ENCODE measurements at regions not wholly inside any gene's neighbourhood (a gene's known extent, or its start where the extent isn't known, plus 50 kb on each side); places are given as distances from the start of the nearest gene placed in this dataset.

DNA sequence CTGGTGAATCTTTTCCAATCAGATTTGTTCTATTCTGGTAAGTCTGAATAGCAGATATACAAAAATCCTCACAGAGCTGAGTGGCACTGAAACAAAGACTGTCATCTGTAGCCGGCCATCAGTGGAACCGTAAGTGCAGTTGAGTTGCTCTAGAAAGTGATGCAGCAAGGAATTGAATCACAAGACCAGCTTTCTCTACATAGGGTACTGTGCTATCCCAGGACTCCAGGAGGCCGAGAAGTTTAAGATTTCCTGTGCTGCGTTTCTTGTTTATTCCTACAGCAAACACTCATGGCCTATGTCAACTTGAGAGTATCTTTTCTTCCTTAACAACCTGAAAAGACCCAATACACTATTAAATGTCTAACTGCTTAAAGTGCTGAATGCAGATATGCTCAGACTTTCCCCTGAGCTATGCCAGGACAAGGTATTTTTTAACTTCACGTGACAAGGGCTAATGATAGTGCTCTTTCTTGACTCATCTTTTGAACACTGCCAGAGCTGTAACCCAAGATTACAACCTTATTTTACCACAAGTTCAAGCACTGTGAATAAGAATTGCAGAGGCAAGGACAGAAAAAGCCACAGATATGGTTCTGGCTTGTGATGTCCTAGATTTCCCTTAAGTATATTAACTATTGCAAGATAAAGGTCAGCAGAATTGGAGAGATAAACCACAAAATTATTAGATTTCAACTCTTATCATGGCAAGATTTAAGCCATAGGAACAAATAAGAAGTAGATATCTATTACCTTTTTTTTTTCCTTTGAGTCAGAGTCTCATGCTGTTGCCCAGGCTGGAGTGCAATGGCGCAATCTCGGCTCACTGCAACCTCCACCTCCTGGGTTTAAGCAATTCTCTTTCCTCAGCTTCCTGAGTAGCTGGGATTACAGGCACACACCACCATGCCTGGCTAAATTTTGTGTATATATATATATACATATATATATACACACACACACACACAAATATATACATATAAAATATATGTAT is 71.6 kb downstream of the GJA1 start:
- ChIA-PET POLR2A (interaction anchor here (0.6 kb wide), 1 partner anchor 9 kb away, joined by 14 read pairs; no protein-coding TSS in a partner anchor), CTCF (no interaction called here)
- Histone ChIP-seq H3K27ac (ENCODE audit: low read length) (no peak overlapping the region), H3K4me1 (ENCODE audit: control insufficient read depth, insufficient read depth, low read length) (no peaks in the 10 kb centered on the region), H3K36me3 (ENCODE audit: control insufficient read depth, insufficient read depth, low read length) (no peaks in the 10 kb centered on the region), H3K9me3 (ENCODE audit: control insufficient read depth, insufficient read depth, low read depth, low read length) (no peaks in the 10 kb centered on the region), H3K4me3 (ENCODE audit: low read depth in 2 of 2, low read length in 2 of 2) (no peak overlapping the region), H3K27me3 (ENCODE audit: control insufficient read depth, insufficient read depth, low read length) (no peaks in the 10 kb centered on the region)
- intact Hi-C loops (cut with micrococcal nuclease; ENCODE audit: unreplicated experiment): no loop called here
- ATAC-seq (no peak), DNase-seq (ENCODE audit: low read depth, low spot score) (no peak)
- TF ChIP-seq TCF7L2 (IDR thresholded peaks at IDR 0.05; ENCODE audit: low read depth, low read length) (no peak), SIN3A (IDR thresholded peaks at IDR 0.05; ENCODE audit: borderline replicate concordance, insufficient read depth, low read depth, low read length) (no peak), POLR2AphosphoS5 (IDR thresholded peaks at IDR 0.05; ENCODE audit: low read depth, low read length) (no peak)
- TF ChIP-seq, protein P1, sequence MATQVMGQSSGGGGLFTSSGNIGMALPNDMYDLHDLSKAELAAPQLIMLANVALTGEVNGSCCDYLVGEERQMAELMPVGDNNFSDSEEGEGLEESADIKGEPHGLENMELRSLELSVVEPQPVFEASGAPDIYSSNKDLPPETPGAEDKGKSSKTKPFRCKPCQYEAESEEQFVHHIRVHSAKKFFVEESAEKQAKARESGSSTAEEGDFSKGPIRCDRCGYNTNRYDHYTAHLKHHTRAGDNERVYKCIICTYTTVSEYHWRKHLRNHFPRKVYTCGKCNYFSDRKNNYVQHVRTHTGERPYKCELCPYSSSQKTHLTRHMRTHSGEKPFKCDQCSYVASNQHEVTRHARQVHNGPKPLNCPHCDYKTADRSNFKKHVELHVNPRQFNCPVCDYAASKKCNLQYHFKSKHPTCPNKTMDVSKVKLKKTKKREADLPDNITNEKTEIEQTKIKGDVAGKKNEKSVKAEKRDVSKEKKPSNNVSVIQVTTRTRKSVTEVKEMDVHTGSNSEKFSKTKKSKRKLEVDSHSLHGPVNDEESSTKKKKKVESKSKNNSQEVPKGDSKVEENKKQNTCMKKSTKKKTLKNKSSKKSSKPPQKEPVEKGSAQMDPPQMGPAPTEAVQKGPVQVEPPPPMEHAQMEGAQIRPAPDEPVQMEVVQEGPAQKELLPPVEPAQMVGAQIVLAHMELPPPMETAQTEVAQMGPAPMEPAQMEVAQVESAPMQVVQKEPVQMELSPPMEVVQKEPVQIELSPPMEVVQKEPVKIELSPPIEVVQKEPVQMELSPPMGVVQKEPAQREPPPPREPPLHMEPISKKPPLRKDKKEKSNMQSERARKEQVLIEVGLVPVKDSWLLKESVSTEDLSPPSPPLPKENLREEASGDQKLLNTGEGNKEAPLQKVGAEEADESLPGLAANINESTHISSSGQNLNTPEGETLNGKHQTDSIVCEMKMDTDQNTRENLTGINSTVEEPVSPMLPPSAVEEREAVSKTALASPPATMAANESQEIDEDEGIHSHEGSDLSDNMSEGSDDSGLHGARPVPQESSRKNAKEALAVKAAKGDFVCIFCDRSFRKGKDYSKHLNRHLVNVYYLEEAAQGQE (IDR thresholded peaks at IDR 0.05; ENCODE audit: insufficient read depth in 1 of 2, low read depth in 2 of 2, low read length in 1 of 2): no peak
- TF ChIP-seq, protein P2, sequence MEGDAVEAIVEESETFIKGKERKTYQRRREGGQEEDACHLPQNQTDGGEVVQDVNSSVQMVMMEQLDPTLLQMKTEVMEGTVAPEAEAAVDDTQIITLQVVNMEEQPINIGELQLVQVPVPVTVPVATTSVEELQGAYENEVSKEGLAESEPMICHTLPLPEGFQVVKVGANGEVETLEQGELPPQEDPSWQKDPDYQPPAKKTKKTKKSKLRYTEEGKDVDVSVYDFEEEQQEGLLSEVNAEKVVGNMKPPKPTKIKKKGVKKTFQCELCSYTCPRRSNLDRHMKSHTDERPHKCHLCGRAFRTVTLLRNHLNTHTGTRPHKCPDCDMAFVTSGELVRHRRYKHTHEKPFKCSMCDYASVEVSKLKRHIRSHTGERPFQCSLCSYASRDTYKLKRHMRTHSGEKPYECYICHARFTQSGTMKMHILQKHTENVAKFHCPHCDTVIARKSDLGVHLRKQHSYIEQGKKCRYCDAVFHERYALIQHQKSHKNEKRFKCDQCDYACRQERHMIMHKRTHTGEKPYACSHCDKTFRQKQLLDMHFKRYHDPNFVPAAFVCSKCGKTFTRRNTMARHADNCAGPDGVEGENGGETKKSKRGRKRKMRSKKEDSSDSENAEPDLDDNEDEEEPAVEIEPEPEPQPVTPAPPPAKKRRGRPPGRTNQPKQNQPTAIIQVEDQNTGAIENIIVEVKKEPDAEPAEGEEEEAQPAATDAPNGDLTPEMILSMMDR (IDR thresholded peaks at IDR 0.05): no peak
- in situ Hi-C loops (cut with HindIII; ENCODE audit: low pct_unique_long_range_greater_than_20kb, low sequenced_read_pairs): no loop called here
- no TSS peak for BruUV-seq (replicated peaks)

DNA sequence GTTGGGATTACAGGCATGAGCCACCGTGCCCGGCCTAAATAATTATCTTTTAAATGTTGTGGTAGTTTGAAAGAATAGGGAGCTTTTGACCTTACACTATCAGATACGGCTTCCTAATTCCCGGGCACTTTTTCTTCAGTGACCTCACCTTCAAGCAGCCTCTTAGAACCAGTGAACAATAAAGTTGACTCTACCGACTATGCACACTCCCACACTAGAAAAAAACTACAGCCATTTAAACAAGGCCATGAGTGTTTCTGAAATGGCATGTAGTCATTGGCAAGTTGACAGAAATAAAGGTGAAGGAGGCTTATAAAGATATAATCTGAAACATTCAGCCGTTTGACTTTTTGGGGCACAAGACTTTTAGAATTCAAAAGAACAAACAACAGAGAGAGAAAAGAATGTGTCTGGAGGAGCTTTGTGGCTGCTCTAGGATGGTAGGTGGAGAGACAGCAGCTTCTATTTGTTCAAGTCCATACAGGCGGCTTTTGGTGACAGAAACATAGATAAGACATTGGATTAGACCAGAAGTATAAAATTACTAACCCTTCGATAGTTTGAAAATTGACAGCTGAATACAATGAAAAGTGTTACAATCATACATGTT is 75.2 kb downstream of the GJA1 start:
- no peaks in the 10 kb centered on the region for H3K9me3 ChIP-seq (ENCODE audit: control insufficient read depth, insufficient read depth, low read depth, low read length)
- no peaks in the 10 kb centered on the region for H3K4me1 ChIP-seq (ENCODE audit: control insufficient read depth, insufficient read depth, low read length)
- ATAC-seq (no peak; the same call in 1 of the 2 replicates), DNase-seq (ENCODE audit: low read depth, low spot score) (peak; percentile 45)
- in situ Hi-C loops (cut with HindIII; ENCODE audit: low pct_unique_long_range_greater_than_20kb, low sequenced_read_pairs) (no loop called here), intact Hi-C loops (cut with micrococcal nuclease; ENCODE audit: unreplicated experiment) (no loop called here)
- no TSS peak for BruUV-seq (replicated peaks)
- H3K27me3 ChIP-seq (ENCODE audit: control insufficient read depth, insufficient read depth, low read length): no peaks in the 10 kb centered on the region
- ChIA-PET POLR2A (no interaction called here), CTCF (no interaction called here)
- no peaks in the 10 kb centered on the region for H3K36me3 ChIP-seq (ENCODE audit: control insufficient read depth, insufficient read depth, low read length)
- TF ChIP-seq TCF7L2 (IDR thresholded peaks at IDR 0.05; ENCODE audit: low read depth, low read length) (no peak), SIN3A (IDR thresholded peaks at IDR 0.05; ENCODE audit: borderline replicate concordance, insufficient read depth, low read depth, low read length) (no peak), POLR2AphosphoS5 (IDR thresholded peaks at IDR 0.05; ENCODE audit: low read depth, low read length) (no peak)
- TF ChIP-seq, protein P1 (IDR thresholded peaks at IDR 0.05; ENCODE audit: insufficient read depth in 1 of 2, low read depth in 2 of 2, low read length in 1 of 2): no peak
- TF ChIP-seq, protein P2 (IDR thresholded peaks at IDR 0.05): no peak
- no peak overlapping the region for H3K4me3 ChIP-seq (ENCODE audit: low read depth in 2 of 2, low read length in 2 of 2)
- H3K27ac ChIP-seq (ENCODE audit: low read length): no peak overlapping the region

All from Panc1 (cell line).